ENCODE measurements at regions not wholly inside any gene's neighbourhood (a gene's known extent, or its start where the extent isn't known, plus 50 kb on each side); places are given as distances from the start of the nearest gene placed in this dataset.
"Not testable (repeated sequence)": the region's sequence is repeated elsewhere in the genome, so short reads cannot be mapped to it uniquely, and the experiment has no call there.

- no peak for TF ChIP-seq CTCF (IDR thresholded peaks at IDR 0.05; ENCODE audit: partially characterized antibody, unreplicated experiment)
- Mint-ChIP-seq H3K4me1 (ENCODE audit: low read depth, unreplicated experiment) (no peaks in the 10 kb centered on the region), H3K4me3 (ENCODE audit: unreplicated experiment) (no peak overlapping the region), H3K9me3 (ENCODE audit: unreplicated experiment) (no peaks in the 10 kb centered on the region), H3K36me3 (ENCODE audit: unreplicated experiment) (no peaks in the 10 kb centered on the region), H3K27me3 (ENCODE audit: unreplicated experiment) (no peaks in the 10 kb centered on the region), H3K27ac (ENCODE audit: unreplicated experiment) (no peak overlapping the region)
- DNase-seq = no peak
Measured at GRCh38 chr9:30630459-30630858, 1754.0 kb upstream of the ACO1 start.

GRCh38 chr9:30646639-30647038 lies 1737.8 kb upstream of the ACO1 start:
- not testable (repeated sequence) for H3K36me3 Mint-ChIP-seq (ENCODE audit: unreplicated experiment); H3K4me1 Mint-ChIP-seq (ENCODE audit: low read depth, unreplicated experiment); H3K4me3 Mint-ChIP-seq (ENCODE audit: unreplicated experiment); H3K27me3 Mint-ChIP-seq (ENCODE audit: unreplicated experiment); DNase-seq; H3K27ac Mint-ChIP-seq (ENCODE audit: unreplicated experiment); H3K9me3 Mint-ChIP-seq (ENCODE audit: unreplicated experiment)

GRCh38 chr9:30661925-30662324 lies 1722.5 kb upstream of the ACO1 start:
- DNase-seq = no peak
- Mint-ChIP-seq H3K4me3 (ENCODE audit: unreplicated experiment) (no peak overlapping the region), H3K36me3 (ENCODE audit: unreplicated experiment) (no peaks in the 10 kb centered on the region), H3K27me3 (ENCODE audit: unreplicated experiment) (no peaks in the 10 kb centered on the region), H3K4me1 (ENCODE audit: low read depth, unreplicated experiment) (no peaks in the 10 kb centered on the region), H3K27ac (ENCODE audit: unreplicated experiment) (no peak overlapping the region), H3K9me3 (ENCODE audit: unreplicated experiment) (no peaks in the 10 kb centered on the region)
- TF ChIP-seq CTCF (IDR thresholded peaks at IDR 0.05; ENCODE audit: partially characterized antibody, unreplicated experiment) = no peak

GRCh38 chr9:30670805-30671562 lies 1713.5 kb upstream of the ACO1 start:
- H3K36me3 Mint-ChIP-seq (ENCODE audit: unreplicated experiment) = no peaks in the 10 kb centered on the region
- no peaks in the 10 kb centered on the region for H3K4me1 Mint-ChIP-seq (ENCODE audit: low read depth, unreplicated experiment)
- H3K4me3 Mint-ChIP-seq (ENCODE audit: unreplicated experiment) = no peak overlapping the region
- H3K9me3 Mint-ChIP-seq (ENCODE audit: unreplicated experiment) = no peaks in the 10 kb centered on the region
- no peak for DNase-seq
- no peak overlapping the region for H3K27ac Mint-ChIP-seq (ENCODE audit: unreplicated experiment)
- H3K27me3 Mint-ChIP-seq (ENCODE audit: unreplicated experiment) = no peaks in the 10 kb centered on the region
- no peak for TF ChIP-seq CTCF (IDR thresholded peaks at IDR 0.05; ENCODE audit: partially characterized antibody, unreplicated experiment)

- Mint-ChIP-seq H3K27me3 (ENCODE audit: unreplicated experiment) (no peaks in the 10 kb centered on the region), H3K4me1 (ENCODE audit: low read depth, unreplicated experiment) (no peaks in the 10 kb centered on the region), H3K27ac (ENCODE audit: unreplicated experiment) (no peak overlapping the region), H3K9me3 (ENCODE audit: unreplicated experiment) (no peaks in the 10 kb centered on the region), H3K36me3 (ENCODE audit: unreplicated experiment) (no peaks in the 10 kb centered on the region), H3K4me3 (ENCODE audit: unreplicated experiment) (no peak overlapping the region)
- no peak for TF ChIP-seq CTCF (IDR thresholded peaks at IDR 0.05; ENCODE audit: partially characterized antibody, unreplicated experiment)
- DNase-seq = no peak
Measured at GRCh38 chr9:30673132-30673531, 1711.3 kb upstream of the ACO1 start.
